NCI-H2107 (cell line): ENCODE measurements at regions not wholly inside any gene's neighbourhood (a gene's known extent, or its start where the extent isn't known, plus 50 kb on each side); places are given as distances from the start of the nearest gene placed in this dataset.
"Not testable (repeated sequence)": the region's sequence is repeated elsewhere in the genome, so short reads cannot be mapped to it uniquely, and the experiment has no call there.

Experiments used
- DNase-seq: peaks from one replicate; lab custom pipeline; 2025; lab: John Stamatoyannopoulos, UW

GRCh38 chr16:85202631-85203461, 90.6 kb upstream of the CIBAR2 start:
- DNase-seq: no peak

DNA sequence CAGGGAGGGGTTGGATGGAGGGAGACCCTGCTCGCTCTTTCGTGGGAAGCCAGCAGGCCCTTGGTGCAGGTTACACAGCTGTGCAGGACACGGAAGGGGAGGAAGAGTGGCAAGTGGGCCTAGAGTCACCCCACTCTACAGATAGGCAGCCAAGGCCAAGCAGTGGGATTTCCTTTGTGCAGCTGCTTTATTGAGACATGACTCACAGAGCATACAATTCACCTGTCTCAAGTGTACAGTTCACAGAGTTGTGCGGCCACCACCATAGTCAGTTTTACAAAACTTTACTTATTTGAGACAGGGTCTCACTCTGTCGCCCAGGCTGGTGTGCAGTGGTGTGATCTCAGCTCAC, 91.2 kb upstream of the CIBAR2 start:
- no peak for DNase-seq

DNA sequence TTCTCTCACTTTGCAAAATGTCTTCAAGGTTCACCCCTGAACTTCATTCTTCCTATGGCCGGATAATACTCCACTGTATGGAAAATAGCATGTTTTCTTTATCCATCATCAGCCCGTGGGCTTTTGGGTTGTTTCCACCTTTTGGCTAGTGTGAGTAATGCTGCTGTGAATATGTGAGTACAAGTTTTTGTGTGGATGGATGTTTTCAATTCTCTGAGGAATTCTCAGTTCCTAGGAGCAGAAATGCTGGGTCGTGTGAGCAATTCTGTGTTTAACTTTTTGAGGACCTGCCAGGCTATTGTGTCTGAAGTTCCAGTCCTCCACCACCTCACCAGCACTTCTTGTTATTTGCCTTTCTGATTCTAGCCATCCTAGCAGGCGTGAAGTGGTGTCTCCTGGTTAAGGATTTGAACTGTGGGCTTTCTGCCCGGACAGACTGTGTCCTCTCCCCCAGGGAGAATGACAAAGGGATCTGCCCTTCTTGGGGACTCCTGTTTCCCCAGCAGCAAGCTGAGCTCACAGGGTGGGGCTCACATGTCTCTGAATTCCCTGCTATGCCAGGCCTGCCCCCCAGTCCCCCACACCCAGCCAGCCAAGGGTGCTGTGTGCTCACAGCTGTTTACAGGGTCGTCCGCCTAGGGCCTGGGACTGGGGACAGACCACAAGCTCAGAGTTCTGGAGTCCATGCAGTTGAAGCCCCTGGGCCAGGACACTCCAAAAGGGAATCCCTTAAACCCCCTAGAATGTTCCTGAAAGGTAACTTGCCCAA, 92.2 kb upstream of the CIBAR2 start:
- no peak for DNase-seq

GRCh38 chr16:85205257-85205656, 93.0 kb upstream of the CIBAR2 start:
- not testable (repeated sequence) for DNase-seq

DNA sequence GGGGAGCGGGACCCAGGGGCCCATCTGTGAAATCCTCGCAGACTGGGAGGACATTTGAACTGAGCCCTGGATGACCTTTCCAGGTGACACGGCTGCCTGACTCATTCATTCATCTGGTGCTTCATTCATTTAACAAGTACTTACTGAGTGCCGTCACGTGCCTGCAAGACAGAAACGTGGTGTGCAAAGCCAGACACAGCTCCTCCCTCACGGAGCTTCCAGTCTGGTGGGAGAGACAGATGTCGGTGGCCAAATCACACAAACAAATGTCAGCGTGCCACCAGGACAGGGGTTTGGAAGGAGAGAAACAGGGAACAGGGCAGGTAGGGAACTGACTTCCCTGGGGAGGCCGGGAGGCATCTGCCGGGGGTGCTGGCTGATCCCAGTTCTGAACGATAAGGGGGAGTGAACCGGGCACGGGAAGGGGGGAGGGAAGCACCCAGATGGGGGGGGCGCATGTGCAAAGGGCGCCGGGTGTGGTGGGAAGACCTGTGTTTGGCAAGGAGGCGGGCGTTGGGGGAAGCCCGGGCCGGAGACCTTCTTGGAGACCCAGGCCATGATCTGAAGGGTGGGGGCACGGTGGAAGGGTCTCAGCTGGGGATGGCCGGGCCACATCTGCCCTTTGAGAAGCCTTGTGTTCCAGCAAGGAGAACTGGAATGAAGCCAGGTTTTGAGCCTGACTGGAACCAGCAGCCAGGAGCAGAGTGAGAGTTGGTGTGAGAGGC, 93.6 kb upstream of the CIBAR2 start:
- DNase-seq: no peak

GRCh38 chr16:85206472-85207356, 94.4 kb upstream of the CIBAR2 start:
- DNase-seq: no peak

DNA sequence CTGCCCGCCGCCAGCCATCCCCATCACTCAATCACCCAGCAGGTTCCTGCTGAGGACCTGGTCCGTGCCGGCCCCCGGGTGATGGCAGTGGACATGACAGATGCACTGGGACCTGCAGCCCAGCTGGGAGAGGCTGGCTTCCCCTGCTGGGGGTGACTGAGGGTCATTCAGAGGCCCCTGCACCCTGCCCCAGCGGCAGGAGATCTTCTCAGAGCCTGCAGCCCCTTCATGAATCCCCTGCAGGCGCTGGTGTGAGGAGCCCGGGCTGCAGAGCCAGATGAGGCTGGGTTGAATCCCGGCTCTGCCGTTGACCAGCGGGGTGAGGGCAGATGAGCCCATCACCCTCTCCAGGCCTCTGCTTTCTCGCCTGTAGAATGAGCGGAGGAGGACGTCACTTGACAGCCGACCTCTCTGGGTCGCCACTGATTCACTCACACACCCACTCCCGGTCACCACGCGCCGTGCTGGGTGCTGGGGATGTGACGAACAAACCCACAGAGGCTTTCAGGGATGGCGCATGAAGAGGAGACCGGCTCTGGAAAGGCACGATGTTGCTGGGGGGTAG, 95.2 kb upstream of the CIBAR2 start:
- no peak for DNase-seq

DNA sequence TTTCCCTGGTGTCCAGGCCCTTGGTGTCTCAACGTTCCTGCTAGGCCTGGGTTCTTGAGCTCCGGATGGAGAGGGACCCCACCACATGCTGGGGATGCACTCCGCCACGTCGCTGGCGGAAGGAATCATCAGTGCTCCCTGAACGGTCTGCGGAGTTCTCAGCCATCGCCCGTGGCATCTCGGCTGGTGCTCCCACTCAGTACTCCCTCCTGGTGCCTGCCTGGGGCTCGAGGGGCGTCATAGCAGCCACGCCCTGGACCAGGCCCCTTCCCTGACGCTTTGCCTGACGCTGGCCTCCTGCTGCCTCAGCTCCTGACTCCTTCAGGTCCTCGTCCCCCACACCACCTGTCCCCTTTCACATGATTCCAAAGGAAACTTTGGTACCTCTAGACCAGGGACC, 95.9 kb upstream of the CIBAR2 start:
- DNase-seq: no peak

DNA sequence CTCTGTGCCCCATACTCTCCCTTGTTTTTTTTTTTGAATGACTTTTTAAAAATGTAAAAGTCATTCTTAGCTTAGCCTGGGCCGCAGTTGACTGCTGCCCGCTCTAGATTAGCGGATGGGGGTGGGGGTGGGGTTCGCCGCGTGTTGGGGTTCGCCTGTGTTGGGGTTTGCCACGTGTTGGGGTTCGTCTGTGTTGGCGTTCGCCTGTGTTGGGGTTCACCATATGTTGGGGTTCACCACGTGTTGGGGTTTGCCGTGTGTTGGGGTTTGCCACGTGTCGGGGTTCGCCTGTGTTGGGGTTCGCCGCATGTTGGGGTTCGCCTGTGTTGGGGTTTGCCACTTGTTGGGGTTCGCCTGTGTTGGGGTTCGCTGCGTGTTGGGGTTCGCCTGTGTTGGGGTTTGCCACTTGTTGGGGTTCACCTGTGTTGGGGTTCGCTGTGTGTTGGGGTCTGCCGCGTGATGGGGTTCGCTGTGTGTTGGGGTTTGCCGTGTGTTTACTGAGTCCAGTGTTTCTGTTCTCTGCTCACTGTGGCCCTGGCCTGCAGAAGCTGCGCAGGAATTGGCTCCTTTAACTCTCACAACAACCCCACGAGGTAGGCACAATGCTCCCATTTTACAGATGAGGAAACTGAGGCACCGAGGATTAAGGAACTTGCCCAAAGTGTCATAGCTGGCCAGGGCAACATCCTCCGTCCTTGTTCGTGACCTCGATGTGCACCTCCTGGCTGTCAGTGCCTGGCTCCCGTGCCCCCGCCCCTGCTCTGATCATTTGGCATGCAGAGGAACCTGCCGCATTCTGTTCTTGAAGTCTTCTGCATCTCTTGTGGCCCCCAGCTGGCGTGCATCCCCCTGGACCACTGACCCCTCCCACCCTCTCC, 96.6 kb upstream of the CIBAR2 start:
- DNase-seq: no peak

DNA sequence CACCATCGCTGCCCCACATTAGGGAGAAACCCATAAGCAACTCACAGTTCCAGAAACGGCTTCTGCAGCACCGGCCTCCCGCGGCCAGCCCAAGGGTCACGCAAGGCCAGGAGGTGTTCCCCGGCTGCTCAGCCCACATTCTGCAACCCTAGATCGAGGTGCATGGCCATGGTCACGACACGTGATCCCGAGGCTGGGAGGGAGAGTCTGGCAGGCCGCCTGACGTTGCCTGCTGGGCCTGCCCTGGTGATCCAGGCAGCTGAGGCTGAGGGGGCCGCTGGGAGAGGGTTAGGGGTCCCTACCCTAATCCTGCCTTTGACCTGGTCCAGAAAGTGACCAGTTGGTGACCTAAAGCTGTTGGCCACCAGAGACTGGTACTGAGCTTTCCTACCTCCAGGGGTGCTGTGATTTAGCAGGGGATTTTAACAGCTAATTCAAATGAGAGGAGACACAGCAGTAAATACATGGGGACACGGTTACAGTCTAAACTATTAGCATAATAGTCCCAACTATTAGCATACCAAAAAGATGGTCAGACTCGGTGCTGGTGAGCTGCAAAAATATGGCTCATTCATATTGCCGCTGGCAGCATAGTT, 97.4 kb upstream of the CIBAR2 start:
- DNase-seq: no peak

DNA sequence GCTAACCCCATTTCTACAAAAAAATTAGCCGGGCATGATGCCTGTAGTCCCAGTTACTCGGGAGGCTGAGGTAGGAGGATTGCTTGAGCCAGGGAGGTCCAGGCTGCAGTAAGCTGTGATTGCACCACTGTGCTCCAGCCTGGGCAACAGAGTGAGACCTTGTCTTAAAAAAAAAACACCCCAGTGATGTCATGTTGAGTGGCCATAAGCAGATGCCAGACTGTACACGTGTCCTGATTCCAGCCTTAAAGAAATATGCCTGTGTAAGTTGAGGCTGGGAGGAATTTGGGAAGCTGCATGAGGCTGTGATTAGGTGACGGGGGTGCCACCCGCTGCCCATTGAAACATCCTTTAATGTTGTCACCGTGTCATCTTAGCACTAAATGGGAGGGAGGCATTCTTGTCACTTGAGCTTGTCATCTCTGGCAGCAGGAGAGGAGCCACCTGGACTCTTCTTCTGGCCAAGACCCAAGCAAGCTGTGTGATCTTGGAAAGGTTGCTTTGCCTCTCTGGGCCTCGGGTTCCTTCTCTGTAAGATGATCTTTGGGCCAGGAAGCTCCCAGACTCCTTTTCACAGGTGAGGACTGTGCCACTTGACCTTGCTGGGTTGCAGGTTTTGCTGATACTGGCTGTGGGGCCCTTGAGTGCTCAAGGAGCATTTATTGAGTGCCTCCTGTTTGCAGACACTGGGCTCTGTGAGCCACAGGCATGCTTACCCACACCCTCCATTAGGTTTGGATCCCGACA, 98.3 kb upstream of the CIBAR2 start:
- no peak for DNase-seq

DNA sequence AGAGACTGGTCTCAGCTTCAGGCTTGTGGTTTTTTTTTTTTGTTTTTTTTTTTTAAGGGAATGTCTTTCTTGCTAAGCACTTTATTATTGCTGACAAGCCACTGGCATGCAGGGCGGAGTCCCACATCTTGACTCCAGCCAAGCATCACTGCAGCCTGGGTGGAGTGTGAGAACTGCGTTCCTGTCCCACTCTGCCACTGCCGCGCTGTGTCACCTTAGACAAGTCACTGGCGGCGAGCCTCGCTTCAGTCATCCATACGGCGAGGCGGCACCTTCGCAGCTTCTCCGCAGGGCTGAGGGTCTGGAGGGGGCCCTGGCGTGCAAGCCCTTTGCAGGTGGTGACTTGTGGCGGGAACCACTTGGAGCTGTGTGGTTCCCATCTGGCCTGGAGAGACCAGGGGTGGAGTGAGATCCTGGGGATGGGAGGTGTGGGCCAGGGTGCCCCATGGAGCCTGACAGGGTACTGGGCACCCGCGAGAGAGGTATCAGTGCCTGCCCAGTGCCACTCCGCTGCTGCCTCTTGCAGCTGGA, 99.1 kb upstream of the CIBAR2 start:
- no peak for DNase-seq

DNA sequence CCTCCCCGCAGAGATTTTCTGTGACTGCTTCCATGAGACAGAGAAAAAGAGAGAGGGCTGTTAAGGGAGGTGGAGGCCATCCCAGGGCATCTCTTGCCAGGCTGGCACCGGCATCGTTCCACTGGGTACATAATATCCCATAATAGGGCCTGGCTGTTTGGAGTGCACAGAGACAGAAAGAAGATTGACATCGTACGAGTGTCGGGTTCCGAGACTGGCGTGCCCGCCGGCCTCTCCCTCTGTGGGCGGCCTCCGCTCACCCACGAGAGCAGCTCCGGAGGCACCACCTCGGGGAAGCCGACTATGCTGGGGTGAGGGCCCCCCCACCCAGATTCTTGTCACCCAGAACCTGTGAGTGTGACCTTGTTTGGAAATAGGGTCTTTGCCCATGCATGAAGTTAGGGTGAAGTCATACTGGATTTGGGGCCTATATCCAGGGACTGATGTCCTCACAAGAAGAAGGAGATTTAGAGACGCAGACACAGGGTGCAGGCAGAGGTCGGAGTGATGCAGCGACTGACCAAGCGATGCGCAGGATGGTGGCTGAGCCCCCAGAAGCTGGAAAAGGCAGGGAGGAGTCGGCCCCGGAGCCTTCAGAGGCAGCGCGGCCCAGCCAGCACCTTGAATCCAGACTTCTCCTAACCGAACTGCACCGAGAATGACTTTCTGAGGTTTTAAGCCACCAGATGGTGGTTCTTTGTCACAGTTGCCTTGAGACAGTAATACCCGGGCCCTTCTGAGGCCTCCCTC, 101.8 kb upstream of the CIBAR2 start:
- no peak for DNase-seq

GRCh38 chr16:85215478-85216118, 103.3 kb upstream of the CIBAR2 start:
- no peak for DNase-seq

GRCh38 chr16:85216522-85217375, 104.5 kb upstream of the CIBAR2 start:
- DNase-seq: no peak

GRCh38 chr16:85220125-85220839, 108.0 kb upstream of the CIBAR2 start:
- peak; percentile 85 for DNase-seq
